Neural cell (in vitro differentiated cells): ENCODE measurements at regions not wholly inside any gene's neighbourhood (a gene's known extent, or its start where the extent isn't known, plus 50 kb on each side); places are given as distances from the start of the nearest gene placed in this dataset.

Source experiments
- H2AFZ ChIP-seq: fragments of 200-600, 300-800 bp; sonication (generic), shearing (Covaris generic); 2 replicates; pipeline ENCODE4 v1.6.0; 2014; ENCODE audit warnings: low read depth, mild to moderate bottlenecking, antibody characterized with exemption, low read length, moderate library complexity
- H3F3A ChIP-seq: fragments of 200-600 bp; shearing (Covaris generic); 2 replicates; pipeline ENCODE4 v1.6.1; 2016; ENCODE audit warnings: mild to moderate bottlenecking, moderate library complexity, mixed read lengths, antibody characterized with exemption, low read length; ENCODE audit not compliant: insufficient read depth, poor library complexity, severe bottlenecking
- H3K27ac ChIP-seq: fragments of 200-600, 300-800 bp; sonication (generic), shearing (Covaris generic); 2 replicates; pipeline ENCODE4 v1.5.1; 2014; ENCODE audit warnings: mild to moderate bottlenecking, low read length, moderate library complexity
- H3K27me3 ChIP-seq: fragments of 300-800, 200-600 bp; sonication (generic), shearing (Covaris generic); 2 replicates; pipeline ENCODE4 v1.6.0; 2014; ENCODE audit warnings: mild to moderate bottlenecking, low read depth, low read length, moderate library complexity; ENCODE audit not compliant: insufficient read depth
- H3K36me3 ChIP-seq: fragments of 300-800, 200-600 bp; sonication (generic), shearing (Covaris generic); 2 replicates; pipeline ENCODE4 v1.5.1; 2014; ENCODE audit warnings: mild to moderate bottlenecking, antibody characterized with exemption, low read length, moderate library complexity; ENCODE audit not compliant: insufficient read depth
- H3K4me2 ChIP-seq: fragments of 300-800, 200-600 bp; sonication (generic), shearing (Covaris generic); 2 replicates; pipeline ENCODE4 v1.6.0; 2014; ENCODE audit warnings: mild to moderate bottlenecking, low read length
- H3K4me3 ChIP-seq: fragments of 300-800, 200-600 bp; sonication (generic), shearing (Covaris generic); 2 replicates; pipeline ENCODE4 v1.5.1; 2014; ENCODE audit warnings: mild to moderate bottlenecking, low read length, moderate library complexity
- H3K79me2 ChIP-seq: fragments of 200-600 bp; shearing (Covaris generic); replicated peaks from 2 replicates; pipeline ENCODE4 v1.6.0; 2014; ENCODE audit warnings: mild to moderate bottlenecking, low read length, moderate library complexity; ENCODE audit not compliant: insufficient read depth
- H3K9ac ChIP-seq: fragments of 300-800, 200-600 bp; sonication (generic), shearing (Covaris generic); 2 replicates; pipeline ENCODE4 v1.6.1; 2016; ENCODE audit warnings: mild to moderate bottlenecking, low read length, mixed read lengths
- H3K9me2 ChIP-seq: fragments of 200-600 bp; shearing (Covaris generic); 2 replicates; pipeline ENCODE4 v1.6.1; 2016; ENCODE audit warnings: mild to moderate bottlenecking, low read length, mixed read lengths; ENCODE audit not compliant: insufficient read depth
- H3K9me3 ChIP-seq: fragments of 200-600, 300-800 bp; sonication (generic), shearing (Covaris generic); 2 replicates; pipeline ENCODE4 v1.6.1; 2016; ENCODE audit warnings: mild to moderate bottlenecking, mixed run types, low read length, moderate library complexity, mixed read lengths
- H4K20me1 ChIP-seq: fragments of 200-600 bp; shearing (Covaris generic); 2 replicates; pipeline ENCODE4 v1.6.1; 2016; ENCODE audit warnings: mild to moderate bottlenecking, mixed run types; ENCODE audit not compliant: insufficient read depth
- EP300 ChIP-seq: fragments of 450-650 bp; conservative IDR thresholded peaks from 2 replicates; pipeline ENCODE4 v1.6.1; 2014; ENCODE audit warnings: antibody characterized with exemption, mild to moderate bottlenecking, moderate library complexity; ENCODE audit not compliant: poor library complexity, severe bottlenecking
- EZH2 ChIP-seq: fragments of 200-600, 300-800 bp; shearing (Covaris generic), sonication (generic); IDR thresholded peaks from 2 replicates; pipeline ENCODE4 v1.6.1; 2014; ENCODE audit warnings: antibody characterized with exemption, low read length, borderline replicate concordance, mild to moderate bottlenecking; ENCODE audit not compliant: insufficient read depth, poor library complexity, severe bottlenecking
- MXI1 ChIP-seq: fragments of 450-650 bp; conservative IDR thresholded peaks from 2 replicates; pipeline ENCODE4 v1.6.1; 2014; ENCODE audit warnings: antibody characterized with exemption, mild to moderate bottlenecking; ENCODE audit not compliant: poor library complexity, severe bottlenecking
- POLR2AphosphoS5 ChIP-seq: IDR thresholded peaks from 2 replicates; pipeline ENCODE4 v1.6.1; 2012
- RAD21 ChIP-seq: fragments of 450-650 bp; conservative IDR thresholded peaks from 2 replicates; pipeline ENCODE4 v1.6.1; 2014; ENCODE audit warnings: antibody characterized with exemption, mild to moderate bottlenecking, moderate library complexity
- REST ChIP-seq: IDR thresholded peaks from 2 replicates; pipeline ENCODE4 v1.6.1; 2012; ENCODE audit warnings: borderline replicate concordance
- SMC3 ChIP-seq: fragments of 450-650 bp; conservative IDR thresholded peaks from 2 replicates; pipeline ENCODE4 v1.6.1; 2014; ENCODE audit warnings: antibody characterized with exemption, mild to moderate bottlenecking, moderate library complexity; ENCODE audit not compliant: poor library complexity
- TAF1 ChIP-seq: IDR thresholded peaks from 2 replicates; pipeline ENCODE4 v1.6.1; 2012; ENCODE audit warnings: low read depth
- TF ChIP-seq, protein P1 (sequence below): fragments of 450-650 bp; IDR thresholded peaks from 2 replicates; pipeline ENCODE4 v1.5.1; 2014; ENCODE audit warnings: antibody characterized with exemption, mild to moderate bottlenecking, moderate library complexity; ENCODE audit not compliant: poor library complexity, severe bottlenecking

- Histone ChIP-seq H3F3A (no peaks in the 10 kb centered on the region), H4K20me1 (no peaks in the 10 kb centered on the region), H3K27ac (no peak overlapping the region), H2AFZ (no peak overlapping the region), H3K4me2 (no peak overlapping the region), H3K36me3 (no peaks in the 10 kb centered on the region), H3K9me2 (no peaks in the 10 kb centered on the region), H3K79me2 (no peaks in the 10 kb centered on the region), H3K9me3 (no peaks in the 10 kb centered on the region), H3K27me3 (no peaks in the 10 kb centered on the region), H3K4me3 (no peak overlapping the region), H3K9ac (no peak overlapping the region)
- TF ChIP-seq TAF1, result no peak
- no peak for TF ChIP-seq SMC3
- no peak for TF ChIP-seq EP300
- TF ChIP-seq POLR2AphosphoS5, result no peak
- TF ChIP-seq, protein P1, sequence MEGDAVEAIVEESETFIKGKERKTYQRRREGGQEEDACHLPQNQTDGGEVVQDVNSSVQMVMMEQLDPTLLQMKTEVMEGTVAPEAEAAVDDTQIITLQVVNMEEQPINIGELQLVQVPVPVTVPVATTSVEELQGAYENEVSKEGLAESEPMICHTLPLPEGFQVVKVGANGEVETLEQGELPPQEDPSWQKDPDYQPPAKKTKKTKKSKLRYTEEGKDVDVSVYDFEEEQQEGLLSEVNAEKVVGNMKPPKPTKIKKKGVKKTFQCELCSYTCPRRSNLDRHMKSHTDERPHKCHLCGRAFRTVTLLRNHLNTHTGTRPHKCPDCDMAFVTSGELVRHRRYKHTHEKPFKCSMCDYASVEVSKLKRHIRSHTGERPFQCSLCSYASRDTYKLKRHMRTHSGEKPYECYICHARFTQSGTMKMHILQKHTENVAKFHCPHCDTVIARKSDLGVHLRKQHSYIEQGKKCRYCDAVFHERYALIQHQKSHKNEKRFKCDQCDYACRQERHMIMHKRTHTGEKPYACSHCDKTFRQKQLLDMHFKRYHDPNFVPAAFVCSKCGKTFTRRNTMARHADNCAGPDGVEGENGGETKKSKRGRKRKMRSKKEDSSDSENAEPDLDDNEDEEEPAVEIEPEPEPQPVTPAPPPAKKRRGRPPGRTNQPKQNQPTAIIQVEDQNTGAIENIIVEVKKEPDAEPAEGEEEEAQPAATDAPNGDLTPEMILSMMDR, result no peak
- TF ChIP-seq EZH2, result no peak
Observed at GRCh38 chr1:185515696-185516095, 198.7 kb upstream of the IVNS1ABP start.

- Histone ChIP-seq H3K4me2 (no peak overlapping the region), H3K9ac (no peak overlapping the region), H2AFZ (no peak overlapping the region), H3K4me3 (no peak overlapping the region), H3K9me3 (no peaks in the 10 kb centered on the region), H3K36me3 (no peaks in the 10 kb centered on the region), H3K27me3 (no peaks in the 10 kb centered on the region), H3K9me2 (no peaks in the 10 kb centered on the region), H3K79me2 (no peaks in the 10 kb centered on the region), H4K20me1 (no peaks in the 10 kb centered on the region), H3F3A (no peaks in the 10 kb centered on the region), H3K27ac (no peak overlapping the region)
- TF ChIP-seq MXI1, result no peak
- TF ChIP-seq TAF1, result no peak
- no peak for TF ChIP-seq POLR2AphosphoS5
- no peak for TF ChIP-seq REST
Observed at GRCh38 chr1:185514311-185514710, 197.3 kb upstream of the IVNS1ABP start.

DNA sequence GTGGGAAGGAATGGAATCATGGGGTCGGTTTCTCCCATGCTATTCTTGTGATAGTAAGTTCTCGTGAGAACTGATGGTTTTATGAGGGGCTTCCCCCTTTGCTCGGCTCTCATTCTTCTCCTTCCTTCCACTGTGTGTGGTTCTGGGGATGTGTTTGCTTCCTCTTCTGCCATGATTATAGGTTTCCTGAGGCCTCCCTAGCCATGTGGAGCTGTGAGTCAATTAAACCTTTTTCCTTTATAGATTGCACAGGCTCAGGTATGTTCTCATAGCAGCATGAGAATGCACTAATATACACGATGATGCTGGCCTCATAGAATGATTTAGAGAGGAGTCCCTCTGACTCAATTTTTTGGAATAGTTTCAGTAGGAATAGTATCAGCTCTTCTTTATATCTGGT is 195.4 kb upstream of the IVNS1ABP start:
- Histone ChIP-seq H3F3A (no peaks in the 10 kb centered on the region), H4K20me1 (no peaks in the 10 kb centered on the region)

More for the DNA sequence above, 195.4 kb upstream of the IVNS1ABP start:
- Histone ChIP-seq H3K9ac (no peak overlapping the region), H3K9me2 (no peaks in the 10 kb centered on the region), H3K36me3 (no peaks in the 10 kb centered on the region), H3K79me2 (no peaks in the 10 kb centered on the region), H2AFZ (no peak overlapping the region), H3K27ac (no peak overlapping the region), H3K27me3 (no peaks in the 10 kb centered on the region), H3K9me3 (no peaks in the 10 kb centered on the region), H3K4me3 (no peak overlapping the region), H3K4me2 (no peak overlapping the region)
- TF ChIP-seq POLR2AphosphoS5 (no peak), SMC3 (no peak), RAD21 (no peak), MXI1 (no peak), EP300 (no peak)
